Mesenchymal stem cell (in vitro differentiated cells and primary cell): ENCODE measurements at regions not wholly inside any gene's neighbourhood (a gene's known extent, or its start where the extent isn't known, plus 50 kb on each side); places are given as distances from the start of the nearest gene placed in this dataset.
A peak's percentile ranks its signal among the peaks of the same experiment; 100 is the strongest.
"Not testable (repeated sequence)": the region's sequence is repeated elsewhere in the genome, so short reads cannot be mapped to it uniquely, and the experiment has no call there.

ENCODE experiments used
- DNase-seq: peaks from one replicate; pipeline ENCODE4 v3.0.0-alpha.2; 2013
- H2AFZ ChIP-seq: one replicate; pipeline ENCODE4 v1.6.1; 2013; ENCODE audit warnings: low read depth, mild to moderate bottlenecking, control low read depth, inconsistent platforms, low read length, moderate library complexity
- H2AK5ac ChIP-seq: 2 replicates; pipeline ENCODE4 v1.6.1; 2013; ENCODE audit warnings: low read length, moderate library complexity, mild to moderate bottlenecking, inconsistent platforms; ENCODE audit not compliant: severe bottlenecking
- H2BK120ac ChIP-seq: one replicate; pipeline ENCODE4 v1.6.1; 2013; ENCODE audit warnings: low read depth, mild to moderate bottlenecking, inconsistent platforms, low read length, moderate library complexity
- H2BK12ac ChIP-seq, 2 experiments: one replicate each; pipeline ENCODE4 v1.6.1; 2013; ENCODE audit warnings: inconsistent platforms in 2 of 2, low read length in 2 of 2, mild to moderate bottlenecking in 2 of 2, moderate library complexity in 2 of 2, control low read depth in 1 of 2
- H2BK15ac ChIP-seq: one replicate; pipeline ENCODE4 v1.6.1; 2013; ENCODE audit warnings: mild to moderate bottlenecking, low read depth, inconsistent platforms; ENCODE audit not compliant: poor library complexity, severe bottlenecking
- H2BK5ac ChIP-seq: 2 replicates; pipeline ENCODE4 v1.6.1; 2013; ENCODE audit warnings: low read depth, mild to moderate bottlenecking, low read length, control low read depth, inconsistent platforms; ENCODE audit not compliant: poor library complexity, severe bottlenecking
- H3K14ac ChIP-seq, 2 experiments: one replicate each; pipeline ENCODE4 v1.6.1; 2013; ENCODE audit warnings: inconsistent platforms in 2 of 2, low read length in 2 of 2, control low read depth in 1 of 2, mild to moderate bottlenecking in 1 of 2, moderate library complexity in 1 of 2
- H3K18ac ChIP-seq, 2 experiments: one replicate each; pipeline ENCODE4 v1.6.1; 2013; ENCODE audit warnings: inconsistent platforms in 2 of 2, low read length in 2 of 2, control low read depth in 1 of 2, low read depth in 1 of 2, mild to moderate bottlenecking in 1 of 2
- H3K23ac ChIP-seq, 2 experiments: one replicate each; pipeline ENCODE4 v1.6.1; 2013; ENCODE audit warnings: inconsistent platforms in 2 of 2, low read length in 2 of 2, mild to moderate bottlenecking in 2 of 2, moderate library complexity in 2 of 2, control low read depth in 1 of 2
- H3K27ac ChIP-seq: 2 replicates; pipeline ENCODE4 v1.5.1; 2013; ENCODE audit warnings: mild to moderate bottlenecking, moderate library complexity, low read length, control low read depth, inconsistent platforms; ENCODE audit not compliant: poor library complexity, severe bottlenecking
- H3K27me3 ChIP-seq, 2 experiments: 2 replicates each; pipeline versions ENCODE4 v1.6.1 to v1.7.0; 2013; ENCODE audit warnings: low read length in 2 of 2, mild to moderate bottlenecking in 2 of 2, moderate library complexity in 2 of 2, control low read depth in 1 of 2, inconsistent platforms in 1 of 2; ENCODE audit not compliant: control insufficient read depth in 1 of 2, insufficient read depth in 1 of 2
- H3K36me3 ChIP-seq, 2 experiments: 2 replicates each; pipeline versions ENCODE4 v1.6.1 to v1.7.0; 2013; ENCODE audit warnings: low read length in 2 of 2, control low read depth in 1 of 2, inconsistent platforms in 1 of 2, low read depth in 1 of 2, mild to moderate bottlenecking in 1 of 2; ENCODE audit not compliant: insufficient read depth in 2 of 2, control insufficient read depth in 1 of 2
- H3K4ac ChIP-seq, 2 experiments: one replicate each; pipeline ENCODE4 v1.6.1; 2013; ENCODE audit warnings: inconsistent platforms in 2 of 2, low read length in 2 of 2, mild to moderate bottlenecking in 2 of 2, moderate library complexity in 2 of 2, control low read depth in 1 of 2, low read depth in 1 of 2
- H3K4me1 ChIP-seq: 2 replicates; pipeline ENCODE4 v1.6.1; 2013; ENCODE audit warnings: low read depth, low read length, control low read depth; ENCODE audit not compliant: control insufficient read depth, insufficient read depth
- H3K4me2 ChIP-seq: 2 replicates; pipeline ENCODE4 v1.6.1; 2013; ENCODE audit warnings: low read length, mild to moderate bottlenecking, inconsistent platforms; ENCODE audit not compliant: poor library complexity, severe bottlenecking
- H3K4me3 ChIP-seq, 2 experiments: 2 replicates each; pipeline versions ENCODE4 v1.5.1 to v1.7.0; 2013; ENCODE audit warnings: low read length in 2 of 2, mild to moderate bottlenecking in 2 of 2, control low read depth in 1 of 2, low read depth in 1 of 2; ENCODE audit not compliant: insufficient read depth in 1 of 2
- H3K79me1 ChIP-seq: replicated peaks from 2 replicates; pipeline ENCODE4 v1.6.1; 2013; ENCODE audit warnings: mild to moderate bottlenecking, control low read depth, low read length, inconsistent platforms; ENCODE audit not compliant: poor library complexity, severe bottlenecking
- H3K9ac ChIP-seq: 2 replicates; pipeline ENCODE4 v1.7.0; 2013; ENCODE audit warnings: mild to moderate bottlenecking, low read length, moderate library complexity
- H3K9me3 ChIP-seq: 2 replicates; pipeline ENCODE4 v1.7.0; 2013; ENCODE audit warnings: mild to moderate bottlenecking, low read length; ENCODE audit not compliant: control insufficient read depth
- H4K8ac ChIP-seq: one replicate; pipeline ENCODE4 v1.6.1; 2013; ENCODE audit warnings: inconsistent platforms, mild to moderate bottlenecking, low read length, moderate library complexity
- H4K91ac ChIP-seq: one replicate; pipeline ENCODE4 v1.6.1; 2013; ENCODE audit warnings: mild to moderate bottlenecking, low read length, inconsistent platforms
- WGBS: methylation state at CpG from one replicate; pipeline ENCODE4 v1.1.7; 2013; ENCODE audit warnings: mixed read lengths; 5-methylcytosine and 5-hydroxymethylcytosine counted together

DNA sequence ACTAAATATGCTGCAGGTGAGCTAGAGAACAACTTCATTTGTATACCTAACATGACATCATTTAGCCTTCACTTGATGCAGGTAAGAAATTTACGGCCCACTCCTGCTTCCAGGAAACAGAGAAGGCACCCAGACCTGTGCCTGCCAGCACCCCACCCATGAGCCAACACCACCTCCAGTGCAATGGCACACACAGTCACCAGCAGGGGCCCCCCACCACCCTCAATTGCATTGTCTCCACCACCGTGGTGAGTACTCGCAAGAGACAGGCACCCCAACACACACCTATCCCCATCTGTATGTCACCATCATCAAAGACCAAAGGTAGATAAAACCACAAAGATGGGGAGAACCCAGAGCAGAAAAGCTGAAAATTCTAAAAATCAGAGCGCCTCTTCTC is 107.6 kb downstream of the KLHL28 start:
- WGBS: 81% methylated on average over 3 of the region's 4 CpGs
- no peak for DNase-seq
- H3K14ac ChIP-seq: no peak overlapping the region
- no peaks in the 10 kb centered on the region for H3K27me3 ChIP-seq
- H3K4ac ChIP-seq: no peak overlapping the region
- no peak overlapping the region for H3K4me3 ChIP-seq
- H4K8ac ChIP-seq: no peak overlapping the region
- H3K9ac ChIP-seq: no peak overlapping the region
- no peaks in the 10 kb centered on the region for H3K9me3 ChIP-seq
- H2BK15ac ChIP-seq: no peak overlapping the region
- no peaks in the 10 kb centered on the region for H3K36me3 ChIP-seq
- H3K18ac ChIP-seq: no peak overlapping the region
- H4K91ac ChIP-seq: no peak overlapping the region
- no peak overlapping the region for H2AFZ ChIP-seq
- no peak overlapping the region for H2BK5ac ChIP-seq
- no peaks in the 10 kb centered on the region for H3K4me1 ChIP-seq
- no peak overlapping the region for H2BK12ac ChIP-seq
- no peak overlapping the region for H3K23ac ChIP-seq
- no peak overlapping the region for H3K27ac ChIP-seq
- H2BK120ac ChIP-seq: no peak overlapping the region
- no peak overlapping the region for H3K4me2 ChIP-seq
- no peak overlapping the region for H2AK5ac ChIP-seq
- no peaks in the 10 kb centered on the region for H3K79me1 ChIP-seq

DNA sequence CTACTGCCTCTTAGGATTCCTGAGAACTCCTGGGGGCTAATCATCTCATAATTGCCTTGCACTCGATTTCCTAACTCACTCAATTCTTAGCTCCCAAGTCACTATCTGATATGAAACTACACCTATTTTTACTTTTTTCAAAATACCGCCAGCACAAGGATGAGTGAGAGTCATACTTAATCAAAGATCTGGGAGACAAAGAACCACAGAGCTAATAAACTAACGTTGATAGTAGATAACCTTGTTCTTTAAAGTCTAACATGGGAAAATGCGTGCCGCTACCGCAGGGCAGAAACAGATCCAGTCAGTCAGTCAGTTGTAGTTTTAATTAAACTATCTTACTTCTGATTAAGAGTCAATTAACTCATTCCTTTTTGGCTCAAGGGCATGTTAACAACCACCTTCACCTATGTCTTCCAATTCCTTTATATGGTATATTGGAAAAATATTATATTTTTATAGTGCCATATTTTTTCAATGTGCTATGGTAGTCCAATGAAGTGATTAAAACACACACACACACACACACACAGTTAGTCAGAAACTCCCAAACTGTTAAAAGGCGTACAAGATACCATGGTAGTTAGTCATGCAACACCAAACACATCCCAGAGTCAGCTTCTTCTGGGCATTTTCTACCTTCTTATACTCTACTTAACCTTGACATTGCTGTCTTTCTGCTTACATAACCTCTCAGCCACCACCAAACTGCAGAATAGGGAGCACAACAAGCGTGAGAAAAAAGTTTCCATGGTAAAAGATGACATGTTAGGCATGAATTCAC is 114.0 kb downstream of the KLHL28 start:
- WGBS: 86% methylated on average over 8 of the region's 8 CpGs
- no peak overlapping the region for H2AK5ac ChIP-seq
- H3K23ac ChIP-seq: no peak overlapping the region
- H4K8ac ChIP-seq: no peak overlapping the region
- H3K27me3 ChIP-seq: no peaks in the 10 kb centered on the region
- no peak overlapping the region for H3K27ac ChIP-seq
- DNase-seq: peak; percentile 23
- no peak overlapping the region for H3K18ac ChIP-seq
- H3K9me3 ChIP-seq: no peaks in the 10 kb centered on the region
- H3K4me1 ChIP-seq: no peaks in the 10 kb centered on the region
- no peak overlapping the region for H2BK15ac ChIP-seq
- no peak overlapping the region for H2BK12ac ChIP-seq
- no peak overlapping the region for H2BK120ac ChIP-seq
- no peak overlapping the region for H3K4me2 ChIP-seq
- no peaks in the 10 kb centered on the region for H3K79me1 ChIP-seq
- no peak overlapping the region for H3K14ac ChIP-seq
- H3K4me3 ChIP-seq: no peak overlapping the region
- H3K4ac ChIP-seq: no peak overlapping the region
- no peak overlapping the region for H2BK5ac ChIP-seq
- H4K91ac ChIP-seq: no peak overlapping the region
- no peaks in the 10 kb centered on the region for H3K36me3 ChIP-seq
- no peak overlapping the region for H3K9ac ChIP-seq
- H2AFZ ChIP-seq: no peak overlapping the region

GRCh38 chr14:44846232-44846824 is 115.4 kb downstream of the KLHL28 start:
- Histone ChIP-seq H2AFZ (no peak overlapping the region), H3K4me2 (no peak overlapping the region), H3K23ac (no peak overlapping the region), H2BK12ac (no peak overlapping the region), H2BK5ac (no peak overlapping the region), H3K9me3 (no peaks in the 10 kb centered on the region), H3K4ac (no peak overlapping the region), H3K14ac (no peak overlapping the region), H3K4me3 (no peak overlapping the region), H3K27ac (no peak overlapping the region), H3K27me3 (no peaks in the 10 kb centered on the region), H3K4me1 (no peaks in the 10 kb centered on the region), H4K8ac (no peak overlapping the region), H3K79me1 (no peaks in the 10 kb centered on the region), H3K36me3 (no peaks in the 10 kb centered on the region), H2AK5ac (no peak overlapping the region), H3K9ac (peak overlapping the region; percentile 46), H4K91ac (no peak overlapping the region), H2BK120ac (no peak overlapping the region), H3K18ac (no peak overlapping the region), H2BK15ac (no peak overlapping the region)
- 39% methylated on average over 3 of the region's 4 CpGs for WGBS
- peak; percentile 55 for DNase-seq

DNA sequence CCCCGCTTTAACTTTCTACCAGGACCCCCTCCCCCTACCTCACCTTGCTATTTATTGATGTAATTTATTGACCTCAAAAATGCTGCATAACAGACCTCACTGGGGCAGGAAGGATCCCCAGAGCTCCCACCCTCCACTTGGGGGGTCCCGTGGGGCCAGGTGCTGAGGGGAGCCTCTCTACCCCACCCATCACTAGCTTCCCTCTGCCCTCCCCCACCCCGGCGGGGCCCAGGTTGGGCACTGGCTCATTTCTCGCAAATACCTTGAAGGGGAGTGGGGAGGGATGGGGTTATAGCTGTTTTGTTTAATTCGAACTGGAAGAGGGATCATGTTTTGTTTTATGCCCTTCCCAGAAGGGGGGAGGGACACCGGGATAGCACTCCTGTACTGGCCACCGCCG is 125.8 kb downstream of the KLHL28 start:
- H2BK12ac ChIP-seq, H3K9ac ChIP-seq, H3K23ac ChIP-seq, H3K36me3 ChIP-seq, H3K9me3 ChIP-seq, H2BK120ac ChIP-seq, H3K27ac ChIP-seq, H2AK5ac ChIP-seq, H3K4ac ChIP-seq, H3K4me3 ChIP-seq, H2AFZ ChIP-seq, H3K14ac ChIP-seq, H4K8ac ChIP-seq, H2BK15ac ChIP-seq, DNase-seq, H2BK5ac ChIP-seq, H3K27me3 ChIP-seq, H4K91ac ChIP-seq, H3K79me1 ChIP-seq, H3K4me1 ChIP-seq, H3K4me2 ChIP-seq: not testable (repeated sequence)
- peak overlapping the region in 1 of 2 experiments; percentile 34 for H3K18ac ChIP-seq
- WGBS: 85% methylated on average over 7 of the region's 9 CpGs
